HG03378 (cell line): ENCODE measurements at regions not wholly inside any gene's neighbourhood (a gene's known extent, or its start where the extent isn't known, plus 50 kb on each side); places are given as distances from the start of the nearest gene placed in this dataset.

Experiments used
- ATAC-seq: cut with Tn5 transposase; IDR thresholded peaks from one replicate; pipeline ENCODE4 v1.9.1; 2021; ENCODE audit warnings: mild to moderate bottlenecking, moderate library complexity; ENCODE audit not compliant: unreplicated experiment

DNA sequence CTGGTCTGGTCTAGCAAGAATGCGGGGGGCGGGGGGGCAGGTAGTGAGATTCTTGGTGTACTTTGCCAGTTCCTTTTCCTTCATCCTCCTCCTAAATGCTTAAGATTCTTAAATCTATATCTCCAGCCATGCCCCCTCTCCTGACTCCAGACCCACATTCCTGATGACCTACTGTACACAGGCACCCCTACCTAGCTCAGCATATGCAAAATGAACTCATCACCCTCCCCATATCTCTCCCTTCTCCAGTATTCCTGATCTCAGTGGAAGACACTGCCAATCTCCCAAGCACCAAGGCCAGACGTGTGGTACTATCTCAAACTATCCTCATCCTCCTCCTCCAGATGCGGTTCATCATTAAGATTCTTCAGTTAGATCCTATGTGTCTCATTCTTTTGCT lies 215.8 kb downstream of the SPTSSA start:
- no peak for ATAC-seq

DNA sequence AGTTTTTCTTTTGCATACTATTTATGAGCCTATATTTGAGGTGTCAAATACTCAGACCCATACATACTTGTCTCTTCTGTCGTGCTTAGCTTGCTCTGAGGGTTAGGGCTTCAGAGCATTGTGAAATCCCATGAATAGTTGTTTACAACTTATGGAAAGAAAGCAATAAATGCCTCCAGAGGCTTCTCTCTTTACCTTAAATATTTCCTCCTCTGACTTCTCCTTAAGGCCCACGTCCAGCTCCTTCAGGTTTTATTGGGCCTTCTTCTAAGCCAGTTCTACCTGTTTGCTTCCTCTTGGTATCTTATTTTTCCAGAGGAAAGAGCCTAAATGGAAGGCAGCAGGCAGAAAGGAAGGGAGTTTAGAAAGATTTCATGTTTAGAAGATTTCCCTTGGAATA lies 218.6 kb downstream of the SPTSSA start:
- no peak for ATAC-seq

DNA sequence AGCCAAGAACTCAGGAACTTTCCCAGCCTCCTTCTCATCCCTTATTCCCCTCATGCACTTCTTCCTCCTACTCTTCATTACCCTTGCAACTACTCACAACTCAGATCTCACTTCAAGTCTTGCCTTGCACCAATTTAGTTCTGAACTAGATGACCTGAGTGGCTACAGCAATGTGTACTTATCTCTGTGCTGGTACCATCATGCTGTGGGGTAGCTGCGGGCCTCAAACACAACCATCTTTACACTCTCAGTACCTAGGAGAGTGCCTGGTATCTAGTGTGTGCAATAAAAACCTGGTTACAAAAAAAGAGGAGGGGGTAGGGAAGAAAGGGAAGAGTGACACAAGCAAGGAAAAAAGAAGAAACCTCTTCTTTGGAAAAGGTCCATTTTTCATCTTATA lies 219.0 kb downstream of the SPTSSA start:
- no peak for ATAC-seq

DNA sequence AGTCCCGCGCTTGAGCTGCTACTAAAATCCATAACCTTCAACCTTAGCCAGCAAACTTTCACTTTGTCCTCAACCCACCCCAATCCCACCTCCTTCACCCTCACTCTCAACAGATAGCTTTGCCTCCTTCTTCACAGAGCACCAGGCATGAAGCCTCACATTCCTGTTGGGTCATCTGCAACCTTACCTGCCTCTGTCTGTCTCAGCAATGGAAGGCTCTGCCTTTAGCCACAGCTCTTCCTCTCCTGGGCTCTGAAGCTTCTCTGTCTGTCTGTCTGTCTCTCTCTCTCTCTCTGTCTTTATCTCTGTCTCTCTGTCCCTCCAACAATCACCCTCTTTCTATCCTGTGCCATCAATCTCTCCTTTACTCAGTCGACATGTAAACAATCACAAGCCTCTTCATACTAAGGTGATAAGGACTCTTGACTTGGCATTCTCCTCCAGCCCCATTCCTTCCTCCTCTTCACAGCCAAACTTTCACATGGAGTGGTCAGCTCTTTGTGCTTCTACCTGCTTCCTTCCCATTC lies 220.8 kb downstream of the SPTSSA start:
- no peak for ATAC-seq

DNA sequence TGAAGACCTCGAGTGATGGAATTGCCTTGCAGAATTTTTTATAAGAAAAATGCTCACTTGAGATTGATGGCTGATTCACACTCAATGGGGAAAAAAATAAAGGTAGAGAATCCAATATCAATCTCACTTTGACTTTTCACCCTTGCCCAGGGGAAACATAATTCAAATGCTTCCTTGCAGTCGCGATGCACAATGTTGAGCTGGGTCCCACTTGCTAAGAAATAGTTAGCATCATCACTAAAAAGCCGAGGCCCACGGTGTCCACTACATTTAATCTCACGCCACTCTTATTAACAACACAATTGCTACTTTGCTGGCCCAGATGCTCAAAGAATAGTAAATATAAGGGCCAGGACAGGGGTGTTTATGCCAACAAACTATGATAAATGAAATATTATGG lies 223.4 kb downstream of the SPTSSA start:
- ATAC-seq = no peak

DNA sequence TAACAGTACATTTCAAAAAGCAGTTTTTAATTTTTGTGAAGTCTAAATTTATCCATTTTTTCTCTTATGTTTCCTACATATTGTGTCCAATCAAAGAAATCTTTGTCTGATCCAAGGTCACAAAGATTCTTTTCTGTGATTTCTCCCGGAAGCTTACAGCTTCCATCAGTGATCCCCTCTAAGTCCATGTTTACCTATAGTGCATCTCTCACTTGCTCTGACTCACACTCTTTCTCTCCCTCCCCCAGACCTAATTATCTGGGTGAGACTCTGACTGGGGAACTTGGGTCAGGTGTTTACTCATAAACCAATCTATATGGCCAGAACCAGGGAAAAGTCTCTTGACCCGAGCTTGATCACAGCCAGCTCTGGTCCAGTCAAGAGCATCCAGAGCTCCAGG lies 224.4 kb downstream of the SPTSSA start:
- no peak for ATAC-seq

DNA sequence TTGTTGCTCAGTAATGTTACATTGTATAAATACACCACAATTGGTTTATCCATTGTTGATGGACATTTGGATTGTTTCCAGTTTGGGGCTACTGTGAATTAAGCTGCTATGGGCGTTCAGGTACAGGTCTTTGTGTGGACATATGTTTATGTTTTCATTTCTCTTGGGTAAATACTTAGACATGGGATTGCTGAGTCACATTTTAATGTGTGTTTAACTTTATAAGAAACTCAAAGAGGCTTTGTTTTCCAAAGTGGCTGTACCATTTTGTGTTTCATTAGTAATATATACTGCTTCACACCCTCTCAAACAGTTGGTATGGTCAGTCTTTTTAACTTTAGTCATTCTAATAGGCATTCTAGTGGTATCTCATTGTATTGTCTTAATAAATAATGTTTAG lies 225.0 kb downstream of the SPTSSA start:
- no peak for ATAC-seq

DNA sequence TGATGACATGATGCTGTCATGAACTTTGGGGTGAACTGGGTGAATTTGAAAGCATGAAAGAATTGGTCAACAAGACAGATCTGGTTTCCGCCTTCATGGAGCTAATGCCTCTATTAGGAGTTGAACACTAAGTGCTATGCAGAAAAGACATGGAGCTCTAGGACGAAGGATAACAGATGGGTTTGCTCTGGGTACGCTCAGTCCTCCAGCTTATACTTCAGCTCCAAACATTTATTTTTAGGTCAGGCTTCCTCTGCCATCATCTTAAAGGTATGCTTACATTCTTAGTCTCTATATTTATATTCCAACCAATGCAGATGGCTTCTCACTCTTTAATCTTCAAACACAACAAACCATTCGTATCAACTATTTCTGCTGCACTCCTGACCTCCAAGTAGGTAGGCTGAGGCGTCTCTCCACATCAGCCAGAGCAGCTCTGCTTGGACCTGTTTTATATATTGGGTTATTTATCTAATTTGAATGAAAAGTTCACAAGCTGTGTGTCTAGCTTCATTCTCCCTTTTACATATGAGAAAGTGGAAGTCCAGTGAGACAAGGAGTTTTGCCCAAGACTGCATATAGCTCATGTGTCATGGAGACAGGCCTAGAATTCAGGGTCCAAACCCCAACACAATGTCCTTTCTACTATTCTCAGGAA lies 226.3 kb downstream of the SPTSSA start:
- ATAC-seq = no peak

DNA sequence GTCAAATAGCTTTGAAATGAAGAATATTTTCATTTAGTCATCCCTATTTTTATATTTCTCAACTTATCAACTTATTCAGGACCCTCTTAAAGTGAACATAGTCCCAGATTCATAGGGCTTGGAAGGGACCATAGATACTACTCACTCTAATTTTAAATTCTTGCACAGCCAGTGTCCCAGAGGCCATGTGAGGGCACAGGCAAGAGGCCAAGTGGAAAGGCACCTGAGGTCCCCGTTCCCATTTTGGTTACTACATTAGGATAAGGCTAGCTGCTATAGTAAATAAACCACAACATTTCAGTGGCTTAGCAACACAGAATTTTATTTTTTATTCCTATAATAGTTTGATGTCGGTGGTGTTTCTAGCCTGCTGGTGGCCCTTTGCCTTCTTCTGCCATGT lies 227.8 kb downstream of the SPTSSA start:
- no peak for ATAC-seq

DNA sequence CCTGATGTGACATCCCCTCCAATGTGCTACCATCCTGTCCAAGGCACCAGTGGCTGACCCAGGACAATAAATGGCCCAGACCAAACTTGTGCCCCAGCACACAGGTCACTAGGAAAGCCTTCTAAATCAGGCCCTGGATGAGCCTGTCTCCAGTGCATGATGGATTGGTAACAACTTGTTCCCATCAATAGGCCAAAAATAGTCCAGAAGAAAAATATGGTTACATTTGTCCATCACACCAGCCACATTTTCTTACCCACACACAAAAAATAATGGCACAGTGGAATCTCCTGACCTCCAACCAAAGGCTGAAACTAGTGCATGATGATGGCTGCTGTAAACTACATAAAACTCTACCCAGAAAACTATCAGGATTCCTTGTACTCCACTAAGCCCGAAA lies 228.4 kb downstream of the SPTSSA start:
- no peak for ATAC-seq

DNA sequence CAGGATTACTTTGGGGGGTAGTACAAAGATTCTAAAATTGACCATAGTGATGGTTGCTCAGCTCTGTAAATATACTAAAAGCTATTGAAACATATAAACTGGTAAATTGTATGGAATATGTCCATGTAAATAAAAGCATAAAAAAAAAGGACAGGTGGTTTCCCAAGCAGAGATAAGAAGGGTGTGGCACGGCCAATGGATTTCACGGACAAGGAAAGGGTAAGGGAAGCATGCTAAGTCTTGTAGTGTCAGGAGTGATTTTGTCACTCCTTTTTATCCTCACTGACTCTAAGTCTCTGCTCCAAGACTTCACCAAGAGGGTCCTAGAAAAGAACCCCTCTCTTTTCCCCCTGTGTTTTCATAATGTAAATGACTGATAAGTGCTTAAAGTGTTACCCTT lies 229.2 kb downstream of the SPTSSA start:
- ATAC-seq = no peak

DNA sequence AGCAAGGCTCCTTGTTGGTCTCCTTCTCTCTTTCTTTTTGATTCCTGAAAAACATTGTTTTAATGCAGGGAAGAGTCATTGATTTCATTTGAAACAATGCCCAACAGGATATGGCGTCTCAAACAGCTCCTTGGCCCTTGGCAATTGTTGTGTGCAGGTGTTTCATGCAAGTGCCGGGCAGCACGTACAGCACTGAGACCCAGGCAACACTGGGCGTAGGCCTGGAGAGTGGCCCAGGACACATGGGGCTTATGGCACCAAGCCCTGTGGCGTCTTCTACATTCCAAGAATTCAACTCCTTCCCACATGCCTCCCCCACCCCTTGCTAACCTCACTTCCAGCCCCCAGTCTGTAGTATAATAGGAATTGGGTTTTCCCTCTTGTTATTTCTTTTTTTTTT lies 230.4 kb downstream of the SPTSSA start:
- ATAC-seq = no peak

DNA sequence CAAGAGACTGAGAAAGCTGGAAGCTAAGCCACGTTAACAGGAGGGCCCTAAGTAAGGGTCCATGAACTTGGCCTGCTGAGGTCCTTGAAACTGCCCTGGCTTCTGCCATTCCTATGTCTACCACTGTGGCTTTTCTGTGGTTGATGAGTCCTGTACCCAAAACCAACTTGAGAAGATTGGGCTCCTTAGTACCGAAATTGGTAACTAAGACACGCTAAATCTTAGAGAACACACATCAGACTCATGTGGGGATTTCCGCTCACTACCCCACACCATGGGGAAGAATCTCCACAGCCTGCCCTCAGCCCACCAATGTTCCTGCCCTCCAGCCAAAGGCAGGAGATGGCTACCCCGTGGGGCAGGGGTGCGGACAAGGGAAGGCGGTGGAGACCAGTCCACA lies 232.9 kb downstream of the SPTSSA start:
- ATAC-seq = no peak

DNA sequence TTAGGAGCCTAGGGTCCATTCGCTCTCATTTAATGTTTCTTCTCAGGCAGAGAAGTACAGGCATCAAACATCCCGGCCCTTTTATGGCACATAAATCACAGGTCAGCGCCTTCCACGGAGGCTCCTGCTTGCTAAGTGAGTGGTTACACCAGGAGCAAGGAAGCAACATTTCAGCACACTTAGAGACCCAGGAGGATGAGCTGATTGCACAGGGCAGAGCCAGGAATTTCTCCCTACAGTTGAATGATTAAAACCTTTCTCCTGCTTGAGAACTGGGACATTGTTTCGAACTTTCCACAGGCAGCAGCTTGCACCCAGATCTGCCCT lies 233.4 kb downstream of the SPTSSA start:
- no peak for ATAC-seq

DNA sequence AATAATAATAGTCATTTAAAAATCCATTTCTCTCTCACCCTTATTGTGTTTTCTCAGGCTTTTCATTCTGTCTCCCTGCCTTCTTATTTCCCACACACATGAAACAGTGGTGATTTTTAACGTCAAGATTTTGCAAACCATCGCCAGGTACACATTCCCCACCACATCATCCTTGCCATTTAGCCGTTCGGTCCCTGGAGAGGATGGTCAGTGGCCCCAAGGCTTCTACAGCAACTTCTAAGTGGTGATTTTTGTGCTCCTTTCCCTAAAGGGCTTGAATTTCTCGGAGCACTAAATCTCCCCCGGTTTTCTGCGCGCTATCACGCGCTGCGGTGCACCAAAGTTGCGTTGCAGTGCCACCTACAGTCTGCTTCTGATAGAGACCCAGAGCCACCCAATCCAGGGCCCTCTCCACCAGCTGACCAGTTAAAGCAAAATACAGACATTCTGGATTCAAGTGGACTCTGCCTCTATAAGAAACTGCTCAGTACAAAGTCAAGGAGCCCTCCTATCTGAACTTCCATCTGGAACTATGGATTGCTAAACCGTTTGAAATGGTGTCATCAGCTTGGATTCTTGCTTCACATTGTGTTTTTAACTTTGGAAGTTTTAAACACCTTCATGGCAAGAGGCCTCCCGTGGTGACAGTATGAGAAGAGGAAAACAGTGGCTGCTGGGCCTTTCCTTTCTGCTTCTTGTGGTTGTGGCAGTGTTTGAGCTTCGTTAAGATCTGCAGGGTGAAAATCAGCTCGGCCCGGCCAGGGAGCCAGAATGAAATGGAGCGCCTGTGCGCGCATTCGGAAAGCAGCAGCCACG lies 234.0 kb downstream of the SPTSSA start:
- ATAC-seq = peak; percentile 89

DNA sequence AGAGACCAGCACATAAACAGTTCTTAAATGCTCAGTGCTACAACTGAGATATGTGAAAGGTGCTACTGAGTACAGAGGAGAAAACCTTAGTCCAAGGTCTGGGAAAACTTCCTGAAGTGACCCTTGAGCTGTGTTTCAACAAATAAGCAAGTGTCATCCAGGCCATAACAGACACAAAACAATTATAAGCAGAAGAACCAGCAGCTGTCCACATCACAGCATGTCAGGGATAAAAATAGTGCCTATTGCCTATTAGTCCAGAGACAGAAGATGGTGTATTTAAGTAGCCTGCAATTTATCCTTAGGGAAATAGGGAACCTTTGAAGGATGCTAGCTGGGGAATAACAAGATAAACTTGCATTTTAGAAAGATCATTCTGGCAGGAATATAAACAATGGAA lies 237.8 kb downstream of the SPTSSA start:
- ATAC-seq = no peak

DNA sequence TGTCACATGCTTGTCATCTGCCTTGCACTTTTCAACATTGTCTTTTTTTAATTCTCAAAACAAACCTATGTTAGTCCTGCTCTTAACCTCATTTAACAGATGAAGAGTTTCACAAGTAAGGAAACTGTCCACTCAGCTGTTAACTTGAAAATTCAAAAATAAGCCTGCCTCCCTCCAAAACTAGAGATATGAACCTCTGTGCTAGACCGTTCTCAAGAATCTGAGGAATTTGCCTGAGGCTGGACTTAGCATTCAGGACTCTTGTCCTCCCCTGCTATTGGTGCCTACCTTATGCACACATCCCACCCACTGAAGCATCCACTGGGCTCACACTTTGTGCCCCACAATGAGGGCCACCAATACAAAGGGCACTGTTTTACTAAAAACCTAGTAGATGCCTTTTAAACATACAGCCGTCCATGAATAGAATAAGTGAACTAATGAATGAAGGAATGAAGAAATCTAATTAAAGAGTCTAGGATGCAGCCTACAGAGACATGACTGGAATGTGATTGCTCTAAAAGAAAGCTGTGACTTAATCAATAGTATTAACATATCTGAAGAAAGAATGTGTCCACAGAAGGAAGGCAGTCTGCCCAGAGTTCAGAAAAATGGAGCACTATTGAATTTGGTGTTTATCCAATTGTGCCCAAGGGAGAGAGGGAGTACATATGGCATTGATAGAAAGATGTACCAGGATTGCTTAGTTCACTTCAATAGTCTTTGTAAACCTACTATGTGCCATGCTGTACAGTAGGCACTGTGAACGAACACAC lies 238.5 kb downstream of the SPTSSA start:
- ATAC-seq = no peak

DNA sequence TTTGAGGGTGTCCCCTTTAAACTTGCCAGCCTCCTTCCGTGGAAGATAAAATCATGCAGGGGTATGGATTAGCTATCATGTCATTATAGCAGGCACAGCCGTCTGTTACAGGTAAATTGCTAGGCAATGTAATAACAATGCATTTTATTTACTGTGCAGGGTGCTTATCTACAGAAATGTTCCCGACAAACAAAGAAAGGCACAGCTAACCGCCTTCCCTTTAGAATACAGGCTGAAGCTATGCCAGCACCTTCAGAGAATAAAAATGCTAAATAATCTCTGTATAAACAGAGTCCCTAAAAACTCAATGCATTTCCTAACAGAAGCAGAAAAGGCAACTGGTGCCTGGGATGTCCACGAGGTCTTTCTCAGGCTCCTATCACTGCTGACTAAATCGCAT lies 239.2 kb downstream of the SPTSSA start:
- ATAC-seq = no peak

DNA sequence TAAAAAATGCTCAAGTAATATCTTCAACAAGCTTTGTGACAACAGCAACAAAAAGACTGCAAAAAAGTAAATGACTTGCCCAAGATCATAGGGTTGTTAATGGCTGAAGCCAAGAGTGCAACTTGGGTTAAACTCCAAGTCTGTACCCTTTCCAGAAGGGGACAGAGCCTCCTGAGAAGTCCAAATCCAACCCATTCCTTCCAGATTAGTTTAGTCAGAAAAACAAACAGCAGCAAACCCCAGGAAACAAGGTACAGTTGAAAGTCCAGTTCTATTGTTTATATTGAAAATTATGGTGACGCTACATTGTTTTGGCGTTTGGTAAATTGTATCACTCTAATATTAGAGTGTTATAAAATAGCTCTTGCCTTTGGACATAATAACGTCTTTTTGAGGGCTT lies 239.9 kb downstream of the SPTSSA start:
- ATAC-seq = no peak

DNA sequence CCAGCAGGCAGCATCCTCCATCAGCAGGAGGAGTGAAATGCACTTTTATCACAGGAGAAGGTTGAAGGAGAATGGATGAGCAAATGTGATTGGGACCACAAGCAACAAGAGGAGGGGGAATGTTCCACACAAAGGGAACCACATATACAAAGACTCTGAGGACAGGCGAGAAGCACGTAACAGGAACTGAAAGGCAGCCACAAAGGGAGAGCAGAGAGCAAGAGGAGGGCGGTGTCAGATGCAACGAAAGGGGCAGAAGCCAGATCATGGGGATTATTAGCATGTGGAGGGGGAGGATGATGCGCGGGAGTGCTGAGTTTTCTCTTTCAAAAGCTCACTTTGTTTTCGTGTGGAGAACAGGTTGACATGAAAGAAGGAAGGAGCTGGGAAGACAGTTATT lies 241.1 kb downstream of the SPTSSA start:
- peak; percentile 87 for ATAC-seq

DNA sequence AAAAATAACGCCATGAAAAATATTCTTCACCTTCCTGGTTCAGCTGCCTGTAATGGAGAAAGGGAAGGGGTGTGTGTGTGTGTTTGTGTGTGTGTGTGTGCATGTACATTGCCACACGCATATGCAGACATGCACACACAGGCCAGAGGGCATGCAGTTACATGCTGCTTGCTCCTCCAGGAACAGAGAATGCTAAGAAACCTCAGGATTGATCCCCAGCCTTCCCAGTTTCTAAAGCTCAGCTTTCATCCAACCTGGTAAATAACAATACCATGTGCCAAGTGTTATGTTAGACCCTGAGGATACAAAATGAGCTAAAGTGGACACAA lies 241.7 kb downstream of the SPTSSA start:
- ATAC-seq = no peak
